ENCODE measurements at regions not wholly inside any gene's neighbourhood (a gene's known extent, or its start where the extent isn't known, plus 50 kb on each side); places are given as distances from the start of the nearest gene placed in this dataset.

GRCh38 chr14:53529519-53529918, 376.4 kb upstream of the DDHD1 start:
- TF ChIP-seq CTCF (optimal IDR thresholded peaks at IDR 0.05 in 1 of 3, IDR thresholded peaks at IDR 0.05 in 1 of 3, conservative IDR thresholded peaks at IDR 0.05 in 1 of 3; ENCODE audit: extremely low read depth in 1 of 3, insufficient read depth in 2 of 3, low read length in 3 of 3) (no peak), EZH2 (IDR thresholded peaks at IDR 0.05; ENCODE audit: low read length) (no peak)

Data from keratinocyte (primary cell).